HCT116 (cell line): ENCODE measurements at regions not wholly inside any gene's neighbourhood (a gene's known extent, or its start where the extent isn't known, plus 50 kb on each side); places are given as distances from the start of the nearest gene placed in this dataset.

Experiments
- CTCF ChIP-seq, 3 experiments: fragments of 200-600 bp in 1 of 3; sonication (generic) in 1 of 3; IDR thresholded peaks in 2 of 3; conservative IDR thresholded peaks in 1 of 3; 2 replicates each; pipeline ENCODE4 v1.5.1; 2012 to 2017; ENCODE audit warnings: low read depth in 2 of 3, low read length in 2 of 3, antibody characterized with exemption in 1 of 3, borderline replicate concordance in 1 of 3, control low read depth in 1 of 3, mild to moderate bottlenecking in 1 of 3, mixed read lengths in 1 of 3, mixed run types in 1 of 3, moderate library complexity in 1 of 3; ENCODE audit not compliant: insufficient read depth in 1 of 3
- EZH2 ChIP-seq: fragments of 200-600 bp; sonication (generic); IDR thresholded peaks from 2 replicates; pipeline ENCODE4 v1.6.1; 2017; ENCODE audit warnings: antibody characterized with exemption, mixed run types
- POLR2A ChIP-seq: IDR thresholded peaks from 2 replicates; pipeline ENCODE4 v1.7.0; 2011; ENCODE audit warnings: borderline replicate concordance; ENCODE audit not compliant: insufficient read depth, insufficient read length; ENCODE audit errors: extremely low read depth

- TF ChIP-seq POLR2A (no peak), CTCF (IDR thresholded peaks at IDR 0.05 in 2 of 3, conservative IDR thresholded peaks at IDR 0.05 in 1 of 3; ENCODE audit: borderline replicate concordance in 1 of 3, insufficient read depth in 1 of 3, low read depth in 2 of 3, low read length in 2 of 3) (no peak), EZH2 (no peak)
Measured at GRCh38 chr13:58782736-58783135, 1151.2 kb downstream of the PCDH17 start.
